Keratinocyte (primary cell): ENCODE measurements at regions not wholly inside any gene's neighbourhood (a gene's known extent, or its start where the extent isn't known, plus 50 kb on each side); places are given as distances from the start of the nearest gene placed in this dataset.

Experiments
- DNase-seq: peaks from one replicate; pipeline ENCODE4 v3.0.0-alpha.2; 2011; ENCODE audit warnings: low read depth, missing footprints, low spot score
- FAIRE-seq: peaks from 2 replicates; lab custom pipeline; 2011; peaks lifted over from hg19 to GRCh38; lab: Jason Lieb, UNC
- H2AFZ ChIP-seq: 2 replicates; pipeline ENCODE4 v1.6.0; 2012; ENCODE audit warnings: low read length, control low read depth, inconsistent platforms; ENCODE audit not compliant: control insufficient read depth
- H3K27ac ChIP-seq: 2 replicates; pipeline ENCODE4 v1.5.1; 2011; ENCODE audit warnings: low read length; ENCODE audit not compliant: control insufficient read depth, insufficient read depth
- H3K27me3 ChIP-seq: 3 replicates; pipeline ENCODE4 v1.6.0; 2011; ENCODE audit warnings: low read length; ENCODE audit not compliant: control insufficient read depth, insufficient read depth; ENCODE audit errors: extremely low read depth
- H3K36me3 ChIP-seq, 2 experiments: 2 replicates in 1 of 2; 3 replicates in 1 of 2; pipeline ENCODE4 v1.5.1; 2011; ENCODE audit warnings: low read length in 2 of 2, mild to moderate bottlenecking in 1 of 2; ENCODE audit not compliant: control insufficient read depth in 2 of 2, insufficient read depth in 2 of 2; ENCODE audit errors: extremely low read depth in 1 of 2
- H3K4me1 ChIP-seq: 3 replicates; pipeline ENCODE4 v1.5.1; 2011; ENCODE audit warnings: low read length; ENCODE audit not compliant: control insufficient read depth, insufficient read depth; ENCODE audit errors: extremely low read depth
- H3K4me2 ChIP-seq: 3 replicates; pipeline ENCODE4 v1.6.0; 2011; ENCODE audit warnings: low read depth, low read length; ENCODE audit not compliant: control insufficient read depth, insufficient read depth; ENCODE audit errors: extremely low read depth
- H3K4me3 ChIP-seq, 3 experiments: fragments of 200-600 bp in 1 of 3; sonication (generic) in 1 of 3; 2 replicates in 2 of 3; 3 replicates in 1 of 3; pipeline ENCODE4 v1.5.1; 2011 to 2016; ENCODE audit warnings: low read length in 3 of 3, mild to moderate bottlenecking in 3 of 3, control low read depth in 2 of 3, inconsistent platforms in 1 of 3, low read depth in 1 of 3, mixed read lengths in 1 of 3, mixed run types in 1 of 3, moderate library complexity in 1 of 3; ENCODE audit not compliant: control insufficient read depth in 2 of 3, insufficient read depth in 2 of 3; ENCODE audit errors: extremely low read depth in 1 of 3
- H3K79me2 ChIP-seq: 2 replicates; pipeline ENCODE4 v1.6.0; 2012; ENCODE audit warnings: low read length; ENCODE audit not compliant: control insufficient read depth, insufficient read depth
- H3K9ac ChIP-seq: 3 replicates; pipeline ENCODE4 v1.6.0; 2011; ENCODE audit warnings: low read length; ENCODE audit not compliant: control insufficient read depth, insufficient read depth; ENCODE audit errors: extremely low read depth
- H3K9me1 ChIP-seq: 3 replicates; pipeline ENCODE4 v1.6.0; 2011; ENCODE audit warnings: low read length; ENCODE audit not compliant: control insufficient read depth, insufficient read depth; ENCODE audit errors: extremely low read depth
- H3K9me3 ChIP-seq: 2 replicates; pipeline ENCODE4 v1.5.1; 2012; ENCODE audit warnings: low read depth, low read length; ENCODE audit not compliant: control insufficient read depth
- H4K20me1 ChIP-seq: 3 replicates; pipeline ENCODE4 v1.6.0; 2011; ENCODE audit warnings: low read length; ENCODE audit not compliant: control insufficient read depth, insufficient read depth; ENCODE audit errors: extremely low read depth
- EZH2 ChIP-seq: IDR thresholded peaks from one replicate; pipeline ENCODE4 v1.6.1; 2012; ENCODE audit warnings: inconsistent platforms, mild to moderate bottlenecking, low read length, moderate library complexity
- dilution Hi-C: fragments of 300-500 bp; cut with MboI; formaldehyde crosslinking; loops from one replicate; pipeline ENCODE4 v1.7.0; 2020; ENCODE audit warnings: low sequenced_read_pairs; ENCODE audit not compliant: extremely low pct_ligation_motif_present
- TF ChIP-seq, protein P1 (sequence below), 3 experiments: IDR thresholded peaks in 1 of 3; conservative IDR thresholded peaks in 1 of 3; optimal IDR thresholded peaks in 1 of 3; 2 replicates in 2 of 3; 3 replicates in 1 of 3; pipeline versions ENCODE3 to v1.5.1; 2011; ENCODE audit warnings: low read length in 3 of 3, mild to moderate bottlenecking in 3 of 3, moderate library complexity in 2 of 3, control low read depth in 1 of 3, inconsistent platforms in 1 of 3; ENCODE audit not compliant: insufficient read depth in 2 of 3; ENCODE audit errors: extremely low read depth in 1 of 3

GRCh38 chr2:106294182-106294581, 100.1 kb upstream of the UXS1 start:
- Histone ChIP-seq H3K9me3 (no peaks in the 10 kb centered on the region), H3K27ac (no peak overlapping the region), H3K9me1 (no peaks in the 10 kb centered on the region), H4K20me1 (no peaks in the 10 kb centered on the region), H3K36me3 (no peaks in the 10 kb centered on the region), H3K79me2 (no peaks in the 10 kb centered on the region), H3K27me3 (no peaks in the 10 kb centered on the region), H3K4me2 (no peak overlapping the region), H3K4me1 (no peaks in the 10 kb centered on the region), H2AFZ (no peak overlapping the region), H3K4me3 (no peak overlapping the region), H3K9ac (no peak overlapping the region)
- no peak for TF ChIP-seq EZH2
- TF ChIP-seq, protein P1, sequence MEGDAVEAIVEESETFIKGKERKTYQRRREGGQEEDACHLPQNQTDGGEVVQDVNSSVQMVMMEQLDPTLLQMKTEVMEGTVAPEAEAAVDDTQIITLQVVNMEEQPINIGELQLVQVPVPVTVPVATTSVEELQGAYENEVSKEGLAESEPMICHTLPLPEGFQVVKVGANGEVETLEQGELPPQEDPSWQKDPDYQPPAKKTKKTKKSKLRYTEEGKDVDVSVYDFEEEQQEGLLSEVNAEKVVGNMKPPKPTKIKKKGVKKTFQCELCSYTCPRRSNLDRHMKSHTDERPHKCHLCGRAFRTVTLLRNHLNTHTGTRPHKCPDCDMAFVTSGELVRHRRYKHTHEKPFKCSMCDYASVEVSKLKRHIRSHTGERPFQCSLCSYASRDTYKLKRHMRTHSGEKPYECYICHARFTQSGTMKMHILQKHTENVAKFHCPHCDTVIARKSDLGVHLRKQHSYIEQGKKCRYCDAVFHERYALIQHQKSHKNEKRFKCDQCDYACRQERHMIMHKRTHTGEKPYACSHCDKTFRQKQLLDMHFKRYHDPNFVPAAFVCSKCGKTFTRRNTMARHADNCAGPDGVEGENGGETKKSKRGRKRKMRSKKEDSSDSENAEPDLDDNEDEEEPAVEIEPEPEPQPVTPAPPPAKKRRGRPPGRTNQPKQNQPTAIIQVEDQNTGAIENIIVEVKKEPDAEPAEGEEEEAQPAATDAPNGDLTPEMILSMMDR (optimal IDR thresholded peaks at IDR 0.05 in 1 of 3, IDR thresholded peaks at IDR 0.05 in 1 of 3, conservative IDR thresholded peaks at IDR 0.05 in 1 of 3; ENCODE audit: extremely low read depth in 1 of 3, insufficient read depth in 2 of 3, low read length in 3 of 3) = no peak
- dilution Hi-C loops = no loop called here
- FAIRE-seq (no peak), DNase-seq (no peak)

GRCh38 chr2:106293271-106293783, 99.2 kb upstream of the UXS1 start:
- Histone ChIP-seq H3K9me3 (no peaks in the 10 kb centered on the region), H3K4me3 (no peak overlapping the region), H3K4me1 (no peaks in the 10 kb centered on the region), H3K9me1 (no peaks in the 10 kb centered on the region), H4K20me1 (no peaks in the 10 kb centered on the region), H3K27me3 (no peaks in the 10 kb centered on the region), H2AFZ (no peak overlapping the region), H3K36me3 (no peaks in the 10 kb centered on the region), H3K9ac (no peak overlapping the region), H3K79me2 (no peaks in the 10 kb centered on the region), H3K27ac (no peak overlapping the region), H3K4me2 (no peak overlapping the region)
- DNase-seq = no peak
- no peak for TF ChIP-seq EZH2
- TF ChIP-seq, protein P1 (optimal IDR thresholded peaks at IDR 0.05 in 1 of 3, IDR thresholded peaks at IDR 0.05 in 1 of 3, conservative IDR thresholded peaks at IDR 0.05 in 1 of 3; ENCODE audit: extremely low read depth in 1 of 3, insufficient read depth in 2 of 3, low read length in 3 of 3) = no peak
- dilution Hi-C loops = no loop called here
- FAIRE-seq = no peak
